Astrocyte (in vitro differentiated cells and primary cell): ENCODE measurements at regions not wholly inside any gene's neighbourhood (a gene's known extent, or its start where the extent isn't known, plus 50 kb on each side); places are given as distances from the start of the nearest gene placed in this dataset.

Experiments used
- DNase-seq: peaks from one replicate; pipeline ENCODE4 v3.0.0-alpha.2; 2010; ENCODE audit warnings: low read depth
- FAIRE-seq: peaks from 2 replicates; lab custom pipeline; 2011; peaks lifted over from hg19 to GRCh38; lab: Jason Lieb, UNC
- H2AFZ ChIP-seq: 2 replicates; pipeline ENCODE4 v1.6.0; 2012; ENCODE audit warnings: low read depth, low read length, inconsistent platforms
- H3K27ac ChIP-seq: 2 replicates; pipeline ENCODE4 v1.5.1; 2011; ENCODE audit warnings: low read depth, low read length, inconsistent platforms
- H3K27me3 ChIP-seq: 2 replicates; pipeline ENCODE4 v1.6.0; 2011; ENCODE audit warnings: low read length, inconsistent platforms; ENCODE audit not compliant: insufficient read depth
- H3K36me3 ChIP-seq: 2 replicates; pipeline ENCODE4 v1.5.1; 2011; ENCODE audit warnings: low read length, inconsistent platforms; ENCODE audit not compliant: insufficient read depth
- H3K4me1 ChIP-seq: 2 replicates; pipeline ENCODE4 v1.5.1; 2011; ENCODE audit warnings: low read length, inconsistent platforms; ENCODE audit not compliant: insufficient read depth
- H3K4me2 ChIP-seq: 2 replicates; pipeline ENCODE4 v1.6.0; 2012; ENCODE audit warnings: low read length, inconsistent platforms
- H3K4me3 ChIP-seq: 2 replicates; pipeline ENCODE4 v1.5.1; 2011; ENCODE audit warnings: low read depth, mild to moderate bottlenecking, low read length, inconsistent platforms; ENCODE audit not compliant: insufficient read depth
- H3K79me2 ChIP-seq: 2 replicates; pipeline ENCODE4 v1.6.0; 2012; ENCODE audit warnings: mild to moderate bottlenecking, low read length, inconsistent platforms; ENCODE audit not compliant: insufficient read depth
- H3K9ac ChIP-seq: 2 replicates; pipeline ENCODE4 v1.6.0; 2012; ENCODE audit warnings: mild to moderate bottlenecking, low read length, inconsistent platforms
- H3K9me3 ChIP-seq: 2 replicates; pipeline ENCODE4 v1.5.1; 2012; ENCODE audit warnings: low read depth, mild to moderate bottlenecking, low read length, inconsistent platforms; ENCODE audit not compliant: insufficient read depth
- H4K20me1 ChIP-seq: 2 replicates; pipeline ENCODE4 v1.6.0; 2012; ENCODE audit warnings: low read length, inconsistent platforms; ENCODE audit not compliant: insufficient read depth
- H3K27ac Mint-ChIP-seq: one replicate; pipeline ENCODE4 v1.8.0; 2021; ENCODE audit warnings: mild to moderate bottlenecking, mixed read lengths; ENCODE audit not compliant: unreplicated experiment
- H3K27me3 Mint-ChIP-seq: one replicate; pipeline ENCODE4 v1.8.0; 2021; ENCODE audit warnings: low read depth, mixed read lengths; ENCODE audit not compliant: unreplicated experiment
- H3K36me3 Mint-ChIP-seq: one replicate; pipeline ENCODE4 v1.8.0; 2021; ENCODE audit warnings: low read depth, mixed read lengths; ENCODE audit not compliant: unreplicated experiment
- H3K4me1 Mint-ChIP-seq: one replicate; pipeline ENCODE4 v1.8.0; 2021; ENCODE audit warnings: low read depth, mixed read lengths; ENCODE audit not compliant: unreplicated experiment
- H3K4me3 Mint-ChIP-seq: one replicate; pipeline ENCODE4 v1.8.0; 2021; ENCODE audit warnings: mild to moderate bottlenecking, moderate library complexity, mixed read lengths; ENCODE audit not compliant: unreplicated experiment
- H3K9me3 Mint-ChIP-seq: one replicate; pipeline ENCODE4 v1.8.0; 2021; ENCODE audit warnings: mild to moderate bottlenecking, mixed read lengths; ENCODE audit not compliant: unreplicated experiment
- CTCF ChIP-seq: IDR thresholded peaks from 2 replicates; pipeline ENCODE4 v1.5.1; 2011; ENCODE audit warnings: low read depth, mild to moderate bottlenecking, inconsistent platforms, low read length, moderate library complexity; ENCODE audit not compliant: insufficient read depth
- EZH2 ChIP-seq: IDR thresholded peaks from 2 replicates; pipeline ENCODE4 v1.6.1; 2012; ENCODE audit warnings: mild to moderate bottlenecking, low read length, inconsistent platforms; ENCODE audit not compliant: insufficient read depth

GRCh38 chr4:12041828-12042227 is 613.1 kb upstream of the HS3ST1 start:
- peaks cover 7% of the 10 kb centered on the region for H3K9me3 Mint-ChIP-seq
- FAIRE-seq (no peak), DNase-seq (no peak)
- peak; percentile 6 for TF ChIP-seq CTCF
- no peak for TF ChIP-seq EZH2
- Histone ChIP-seq H2AFZ (no peak overlapping the region), H3K4me3 (no peak overlapping the region), H3K79me2 (no peaks in the 10 kb centered on the region), H3K27me3 (no peaks in the 10 kb centered on the region), H3K36me3 (no peaks in the 10 kb centered on the region), H3K9me3 (no peaks in the 10 kb centered on the region), H3K27ac (no peak overlapping the region), H3K4me2 (no peak overlapping the region), H3K9ac (no peak overlapping the region), H4K20me1 (no peaks in the 10 kb centered on the region), H3K4me1 (no peaks in the 10 kb centered on the region)
- H3K27ac Mint-ChIP-seq = no peak overlapping the region
- no peaks in the 10 kb centered on the region for H3K4me1 Mint-ChIP-seq
- H3K36me3 Mint-ChIP-seq = no peaks in the 10 kb centered on the region
- H3K4me3 Mint-ChIP-seq = no peak overlapping the region
- H3K27me3 Mint-ChIP-seq = no peaks in the 10 kb centered on the region

- no peak overlapping the region for H2AFZ ChIP-seq
- H3K4me2 ChIP-seq = no peak overlapping the region
- H3K4me3 ChIP-seq = no peak overlapping the region
- Mint-ChIP-seq H3K4me3 (no peak overlapping the region), H3K9me3 (peaks cover 7% of the 10 kb centered on the region), H3K27me3 (no peaks in the 10 kb centered on the region), H3K27ac (no peak overlapping the region), H3K4me1 (no peaks in the 10 kb centered on the region), H3K36me3 (no peaks in the 10 kb centered on the region)
- H3K36me3 ChIP-seq = no peaks in the 10 kb centered on the region
- TF ChIP-seq EZH2 (no peak), CTCF (no peak)
- H3K4me1 ChIP-seq = no peaks in the 10 kb centered on the region
- H3K79me2 ChIP-seq = no peaks in the 10 kb centered on the region
- FAIRE-seq (no peak), DNase-seq (no peak)
- H3K27me3 ChIP-seq = no peaks in the 10 kb centered on the region
- no peaks in the 10 kb centered on the region for H3K9me3 ChIP-seq
- no peak overlapping the region for H3K9ac ChIP-seq
- no peaks in the 10 kb centered on the region for H4K20me1 ChIP-seq
- no peak overlapping the region for H3K27ac ChIP-seq
Measured at GRCh38 chr4:12036450-12036849, 607.8 kb upstream of the HS3ST1 start.

GRCh38 chr4:12028258-12028657 is 599.6 kb upstream of the HS3ST1 start:
- Histone ChIP-seq H3K4me3 (no peak overlapping the region), H3K79me2 (no peaks in the 10 kb centered on the region), H2AFZ (no peak overlapping the region), H3K36me3 (no peaks in the 10 kb centered on the region), H4K20me1 (no peaks in the 10 kb centered on the region), H3K9ac (no peak overlapping the region), H3K4me1 (no peaks in the 10 kb centered on the region), H3K4me2 (no peak overlapping the region), H3K9me3 (no peaks in the 10 kb centered on the region), H3K27ac (no peak overlapping the region), H3K27me3 (no peaks in the 10 kb centered on the region)
- no peak overlapping the region for H3K4me3 Mint-ChIP-seq
- TF ChIP-seq CTCF (no peak), EZH2 (no peak)
- no peaks in the 10 kb centered on the region for H3K36me3 Mint-ChIP-seq
- no peaks in the 10 kb centered on the region for H3K4me1 Mint-ChIP-seq
- FAIRE-seq (no peak), DNase-seq (no peak)
- H3K9me3 Mint-ChIP-seq = no peaks in the 10 kb centered on the region
- H3K27me3 Mint-ChIP-seq = no peaks in the 10 kb centered on the region
- H3K27ac Mint-ChIP-seq = no peak overlapping the region
